HG02981 (cell line): ENCODE measurements at regions not wholly inside any gene's neighbourhood (a gene's known extent, or its start where the extent isn't known, plus 50 kb on each side); places are given as distances from the start of the nearest gene placed in this dataset.
"Not testable (repeated sequence)": the region's sequence is repeated elsewhere in the genome, so short reads cannot be mapped to it uniquely, and the experiment has no call there.

Source experiments
- ATAC-seq: cut with Tn5 transposase; IDR thresholded peaks from one replicate; pipeline ENCODE4 v1.9.1; 2021; ENCODE audit warnings: mild to moderate bottlenecking, moderate library complexity; ENCODE audit not compliant: unreplicated experiment

DNA sequence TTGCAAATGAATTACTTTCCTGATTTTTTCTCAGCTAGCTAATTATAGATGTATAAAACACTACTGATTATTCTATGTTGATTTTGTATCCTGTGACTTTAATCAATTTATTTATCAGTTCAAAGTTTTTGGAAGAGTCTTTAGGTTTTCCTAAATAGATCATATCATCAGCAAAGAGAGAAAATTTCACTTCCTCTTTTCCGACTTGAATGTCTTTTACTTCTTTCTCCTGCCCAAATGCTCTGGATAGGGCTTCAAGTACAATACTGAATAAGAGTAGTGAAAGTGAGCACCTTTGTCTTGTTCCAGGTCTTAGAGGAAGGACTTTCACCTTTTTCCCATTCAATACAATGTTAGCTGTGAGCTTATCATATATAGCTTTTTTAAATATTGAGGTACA, 417.9 kb downstream of the PDGFC start:
- ATAC-seq: no peak

DNA sequence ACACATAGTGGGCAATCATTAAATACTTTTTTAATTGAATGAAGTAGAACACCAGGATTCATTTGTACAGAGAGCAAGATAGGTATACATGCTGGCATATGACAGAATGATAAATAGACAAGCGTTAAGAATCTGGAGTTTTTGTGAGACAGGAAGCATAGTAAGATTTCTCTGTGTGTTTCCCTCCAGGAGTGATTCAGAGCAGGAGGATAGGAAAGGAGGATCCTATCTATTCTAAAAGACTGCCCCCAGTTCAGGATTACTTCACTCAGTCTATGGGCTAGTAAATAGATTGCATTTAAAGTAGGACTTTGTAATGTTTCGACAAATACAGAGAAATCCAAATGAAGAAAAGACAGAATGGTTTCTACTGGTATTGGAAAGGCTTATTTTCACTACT, 423.7 kb downstream of the PDGFC start:
- ATAC-seq: no peak

GRCh38 chr4:156547439-156547838, 424.2 kb downstream of the PDGFC start:
- no peak for ATAC-seq

DNA sequence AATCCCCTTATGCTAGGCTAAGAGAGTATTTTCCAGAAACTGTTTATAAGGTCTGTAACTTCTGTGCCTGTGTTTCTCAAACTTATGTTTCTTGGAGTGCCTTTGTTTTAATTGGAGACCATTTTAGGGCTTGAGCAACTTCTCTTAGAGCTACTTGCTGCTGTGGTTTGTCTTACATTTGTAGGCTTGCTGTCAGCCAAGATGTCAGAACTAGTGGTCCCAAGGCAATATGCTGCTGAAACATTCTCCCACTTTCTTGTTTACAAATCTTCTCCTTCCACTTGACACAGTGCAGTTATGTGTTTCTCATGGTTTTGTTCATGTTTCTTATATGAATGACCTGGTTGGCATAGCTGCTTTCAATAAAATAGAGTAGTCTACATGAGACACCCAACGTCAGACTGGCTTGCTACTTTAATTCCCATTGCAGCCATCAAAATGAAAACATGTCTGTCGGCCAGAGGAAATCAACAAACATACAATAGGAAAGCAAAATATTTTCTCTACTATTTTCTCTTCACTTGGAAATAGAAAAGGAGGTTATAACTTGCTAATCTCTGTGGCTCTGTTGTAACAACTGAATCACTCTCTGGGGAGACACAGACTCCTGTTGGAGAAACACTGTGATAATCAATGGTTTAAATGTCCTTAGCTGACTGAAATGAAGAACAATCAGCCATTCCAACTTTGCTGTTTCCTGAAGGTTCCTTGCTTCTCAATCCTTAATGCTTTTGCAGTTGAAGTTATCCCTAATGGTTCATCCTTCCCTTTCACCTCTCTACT, 426.4 kb downstream of the PDGFC start:
- no peak for ATAC-seq

DNA sequence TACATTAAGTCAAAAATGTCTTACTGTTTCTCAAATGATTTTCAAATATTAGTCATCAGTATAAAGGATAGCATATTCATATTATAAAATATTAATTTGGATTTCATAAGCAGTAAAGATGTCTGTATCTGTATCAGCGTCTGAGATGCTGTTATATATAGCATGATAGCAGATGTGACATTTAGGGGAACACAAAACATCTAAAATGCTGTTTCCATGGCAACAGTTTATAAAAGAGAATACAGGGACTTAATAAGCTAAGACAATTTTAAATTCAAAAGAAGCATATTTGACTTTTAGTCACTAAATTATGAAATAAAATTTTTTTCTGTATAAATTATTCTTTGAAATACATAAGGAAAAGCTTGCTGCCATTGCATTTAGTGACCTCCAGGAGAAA, 432.2 kb downstream of the PDGFC start:
- ATAC-seq: no peak

DNA sequence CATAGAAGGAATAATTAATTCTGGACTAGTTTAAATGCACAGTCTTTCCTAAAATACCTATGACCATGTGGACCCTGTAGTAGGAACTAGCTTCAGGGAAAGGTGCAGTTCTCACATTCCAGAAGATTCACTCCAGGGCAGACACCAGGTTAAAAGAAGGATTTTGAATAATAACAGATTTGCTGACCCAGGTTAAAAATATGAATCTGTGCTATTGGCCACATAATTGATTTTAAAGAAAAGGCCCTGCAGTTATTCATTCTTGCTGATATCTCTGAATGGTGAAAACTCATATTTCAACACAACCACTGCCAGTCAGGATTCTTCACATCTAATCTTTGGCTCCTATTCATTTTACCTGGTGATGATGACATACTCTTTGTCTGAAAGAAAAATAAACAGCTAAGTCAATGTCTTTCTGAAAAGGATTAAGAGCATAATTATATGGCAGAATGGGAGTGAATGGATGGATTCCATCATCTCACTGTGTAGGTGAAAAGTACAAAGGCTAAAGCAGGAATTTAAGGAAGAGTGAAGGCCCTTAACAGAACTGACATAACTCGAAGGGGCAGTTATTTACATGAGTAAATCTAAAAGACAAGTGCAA, 432.8 kb downstream of the PDGFC start:
- no peak for ATAC-seq

DNA sequence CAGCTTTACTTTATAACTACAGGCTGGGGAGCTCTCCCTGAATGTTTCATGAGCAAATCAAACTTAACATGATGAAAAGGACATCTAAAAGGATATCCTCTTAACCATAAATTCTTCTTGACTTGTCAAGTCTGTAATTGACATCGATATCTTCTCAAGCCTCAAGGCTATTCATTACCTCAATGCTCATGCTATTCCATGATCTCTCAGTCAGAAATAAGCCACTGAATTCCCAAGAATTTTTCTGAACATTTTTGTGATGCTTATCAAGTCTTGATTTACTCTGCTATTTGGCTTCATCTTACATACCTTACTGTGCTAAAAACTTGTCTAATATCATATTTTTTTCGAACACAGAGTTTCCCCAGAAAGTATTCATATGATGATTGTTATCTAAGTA, 433.4 kb downstream of the PDGFC start:
- ATAC-seq: no peak

DNA sequence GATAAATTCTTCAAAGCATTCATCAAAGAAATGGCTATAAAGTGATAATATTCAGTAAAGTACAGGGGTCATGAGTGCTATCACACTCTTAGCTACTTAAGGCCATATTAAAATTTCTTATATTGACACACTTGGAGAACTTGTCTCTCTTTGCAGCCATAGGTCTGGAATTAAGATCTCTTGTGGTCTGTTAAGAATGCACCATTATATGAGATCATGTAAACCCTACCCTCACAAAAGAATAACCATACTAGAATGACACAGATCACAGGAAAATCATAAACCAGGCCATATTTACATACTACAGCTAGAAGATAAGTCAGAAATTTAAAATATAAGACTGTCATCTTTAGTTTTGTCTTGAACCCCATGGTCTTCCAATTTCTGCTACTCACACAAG, 434.3 kb downstream of the PDGFC start:
- ATAC-seq: no peak

DNA sequence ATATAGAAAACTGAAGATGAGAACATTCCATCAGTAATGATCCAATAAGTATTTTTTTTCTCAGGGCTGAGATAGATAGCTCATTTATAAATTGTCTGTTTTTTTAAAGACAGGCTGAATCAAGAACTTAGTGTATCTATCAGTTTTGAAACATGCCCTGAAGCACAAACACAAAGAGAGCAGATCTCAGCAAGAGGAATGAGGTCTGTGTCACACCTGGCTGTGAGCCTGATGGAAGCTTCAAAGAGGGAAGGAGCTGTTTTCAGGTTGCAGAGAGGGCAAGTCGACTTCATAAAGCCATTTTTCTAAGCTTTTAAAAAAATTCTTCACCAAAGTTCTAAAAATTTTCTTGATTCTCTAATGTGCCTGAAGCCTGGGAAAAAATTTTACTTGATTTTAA, 434.9 kb downstream of the PDGFC start:
- no peak for ATAC-seq

DNA sequence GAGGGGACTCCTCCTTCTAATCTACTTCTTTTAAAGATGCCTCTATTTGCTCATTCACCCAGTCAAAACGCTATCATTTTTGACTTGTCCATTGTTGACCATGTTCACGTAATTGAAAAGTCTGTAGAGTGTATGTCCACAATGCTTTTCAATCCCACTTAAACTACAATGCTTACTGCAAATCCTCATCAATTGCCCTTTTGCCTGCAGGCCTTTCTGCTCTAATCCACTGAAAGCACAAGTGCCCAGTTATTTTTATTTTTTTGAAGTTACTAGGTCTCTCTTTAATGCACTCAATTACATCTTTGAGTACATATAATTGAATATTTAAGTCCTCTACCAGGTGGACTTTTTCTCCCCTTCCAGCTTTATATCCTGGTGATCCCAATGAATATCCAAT, 437.4 kb downstream of the PDGFC start:
- no peak for ATAC-seq

DNA sequence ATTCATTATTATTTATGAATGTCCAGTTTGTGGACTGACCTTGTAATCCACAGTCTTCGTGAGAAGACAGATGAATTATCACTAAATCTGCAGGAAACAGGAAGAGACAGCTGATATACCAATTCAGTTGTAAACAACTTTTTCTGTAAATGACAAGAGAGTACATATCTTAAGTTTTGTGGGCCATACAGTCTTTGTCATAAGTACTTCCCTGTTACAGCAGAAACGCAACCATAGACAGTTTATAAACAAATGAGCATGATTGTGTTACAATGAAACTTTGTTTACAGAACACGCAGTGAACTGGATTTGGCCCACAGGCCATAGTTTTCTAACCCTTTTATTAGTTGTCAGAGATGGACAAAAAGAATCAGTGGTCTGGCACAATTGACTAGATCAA, 443.4 kb downstream of the PDGFC start:
- ATAC-seq: no peak

- ATAC-seq: no peak
These were observed 444.2 kb downstream of the PDGFC start for GRCh38 chr4:156527237-156527993.

DNA sequence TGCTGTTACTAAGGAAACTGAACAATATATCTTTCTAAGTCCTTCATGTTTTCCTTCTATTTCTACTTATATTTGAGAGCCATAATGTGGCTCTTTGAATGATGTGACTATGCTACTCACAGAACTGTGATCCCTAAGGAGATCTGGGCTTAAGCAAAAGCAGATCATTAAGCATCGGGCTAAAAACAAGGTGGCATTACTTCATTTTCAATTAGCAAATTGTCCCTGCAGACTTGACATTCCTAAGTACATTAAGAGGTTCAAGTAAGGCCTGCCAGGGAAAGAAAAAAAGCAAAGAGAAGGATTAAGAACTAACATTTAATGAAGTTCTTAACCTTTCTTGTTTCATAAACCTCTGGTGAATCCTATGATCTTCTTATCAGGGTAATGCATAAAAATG, 447.6 kb downstream of the PDGFC start:
- no peak for ATAC-seq

GRCh38 chr4:156523492-156523891, 448.1 kb downstream of the PDGFC start:
- no peak for ATAC-seq

DNA sequence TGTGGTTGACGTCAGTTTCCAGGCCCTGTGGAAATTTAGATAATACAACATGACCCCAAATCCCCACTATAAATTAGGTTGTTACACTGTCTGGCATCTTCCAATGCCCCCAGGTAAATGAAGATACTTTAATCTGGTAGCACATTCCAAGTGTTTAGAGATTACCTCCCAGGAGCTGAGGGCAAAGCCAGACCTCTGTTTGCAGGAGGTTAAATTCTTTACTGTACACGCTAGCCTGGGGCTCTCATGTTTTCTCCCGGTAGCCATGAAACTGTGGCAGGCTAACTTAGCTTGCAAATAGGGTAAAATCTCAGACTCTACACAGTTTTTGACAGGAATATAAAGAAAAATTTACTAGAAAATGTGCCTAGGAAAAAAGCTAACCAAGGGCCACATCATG, 450.0 kb downstream of the PDGFC start:
- no peak for ATAC-seq

DNA sequence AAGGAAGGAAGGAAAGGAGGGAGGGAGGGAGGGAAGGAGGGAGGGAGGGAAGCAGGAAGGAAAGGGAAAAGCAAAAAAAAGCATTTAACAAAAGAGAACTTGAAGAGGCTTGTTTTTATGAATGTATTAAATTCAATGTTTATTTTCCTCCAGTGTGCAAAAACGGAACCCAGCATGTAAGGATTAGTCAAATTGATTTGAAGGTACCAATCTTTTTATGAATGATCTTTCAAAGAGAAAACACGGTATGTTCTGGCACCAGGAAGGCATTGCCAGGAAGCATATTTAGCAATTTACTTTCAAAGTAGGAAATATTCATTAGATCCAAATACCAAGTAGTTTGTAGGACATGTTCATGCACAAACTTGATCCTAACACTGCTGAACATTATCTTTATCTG, 453.6 kb downstream of the PDGFC start:
- no peak for ATAC-seq

- ATAC-seq: no peak
These were observed 454.1 kb downstream of the PDGFC start for GRCh38 chr4:156517546-156517945.

- no peak for ATAC-seq
These were observed 454.9 kb downstream of the PDGFC start for GRCh38 chr4:156516698-156517097.

- ATAC-seq: no peak
These were observed 456.3 kb downstream of the PDGFC start for GRCh38 chr4:156515295-156515694.

GRCh38 chr4:156512622-156513021, 459.0 kb downstream of the PDGFC start:
- ATAC-seq: no peak

- ATAC-seq: not testable (repeated sequence)
These were observed 461.7 kb downstream of the PDGFC start for GRCh38 chr4:156509921-156510320.

- no peak for ATAC-seq
These were observed 466.2 kb downstream of the PDGFC start for GRCh38 chr4:156505341-156505955.
